Mesothelial cell of epicardium (in vitro differentiated cells): ENCODE measurements at regions not wholly inside any gene's neighbourhood (a gene's known extent, or its start where the extent isn't known, plus 50 kb on each side); places are given as distances from the start of the nearest gene placed in this dataset.

ENCODE experiments used
- DNase-seq, 2 experiments: peaks; one replicate each; pipeline ENCODE4 v3.0.0; 2021; ENCODE audit warnings: low spot score in 2 of 2; ENCODE audit not compliant: unreplicated experiment in 2 of 2
- H3K27ac Mint-ChIP-seq: 2 replicates; pipeline ENCODE4 v1.8.0; 2021; ENCODE audit warnings: mixed read lengths
- H3K27me3 Mint-ChIP-seq: 2 replicates; pipeline ENCODE4 v1.8.0; 2021; ENCODE audit warnings: low read depth, mixed read lengths
- H3K36me3 Mint-ChIP-seq: 2 replicates; pipeline ENCODE4 v1.8.0; 2021; ENCODE audit warnings: mixed read lengths
- H3K4me1 Mint-ChIP-seq: 2 replicates; pipeline ENCODE4 v1.8.0; 2021; ENCODE audit warnings: mixed read lengths
- H3K4me3 Mint-ChIP-seq: 2 replicates; pipeline ENCODE4 v1.8.0; 2021; ENCODE audit warnings: mild to moderate bottlenecking, moderate library complexity, mixed read lengths
- H3K9me3 Mint-ChIP-seq: 2 replicates; pipeline ENCODE4 v1.8.0; 2021; ENCODE audit warnings: mixed read lengths
- CTCF ChIP-seq: fragments of 200-600 bp; sonication (generic); IDR thresholded peaks from one replicate; pipeline ENCODE4 v1.5.0; 2021; ENCODE audit warnings: antibody characterized with exemption; ENCODE audit not compliant: unreplicated experiment

GRCh38 chr18:29034113-29034856 lies 857.4 kb upstream of the CDH2 start:
- H3K9me3 Mint-ChIP-seq = peaks cover 11% of the 10 kb centered on the region
- H3K36me3 Mint-ChIP-seq = no peaks in the 10 kb centered on the region
- no peak overlapping the region for H3K27ac Mint-ChIP-seq
- no peaks in the 10 kb centered on the region for H3K27me3 Mint-ChIP-seq
- no peaks in the 10 kb centered on the region for H3K4me1 Mint-ChIP-seq
- no peak overlapping the region for H3K4me3 Mint-ChIP-seq
- no peak for TF ChIP-seq CTCF
- DNase-seq = no peak

GRCh38 chr18:29028560-29028959 lies 851.6 kb upstream of the CDH2 start:
- no peaks in the 10 kb centered on the region for H3K36me3 Mint-ChIP-seq
- no peaks in the 10 kb centered on the region for H3K27me3 Mint-ChIP-seq
- H3K9me3 Mint-ChIP-seq = no peaks in the 10 kb centered on the region
- TF ChIP-seq CTCF = no peak
- H3K4me3 Mint-ChIP-seq = no peak overlapping the region
- H3K4me1 Mint-ChIP-seq = no peaks in the 10 kb centered on the region
- H3K27ac Mint-ChIP-seq = no peak overlapping the region
- DNase-seq = no peak

- Mint-ChIP-seq H3K27me3 (no peaks in the 10 kb centered on the region), H3K36me3 (no peaks in the 10 kb centered on the region), H3K9me3 (no peaks in the 10 kb centered on the region), H3K4me1 (no peaks in the 10 kb centered on the region), H3K4me3 (no peak overlapping the region), H3K27ac (no peak overlapping the region)
- no peak for TF ChIP-seq CTCF
- no peak for DNase-seq
These were observed 842.0 kb upstream of the CDH2 start for GRCh38 chr18:29018976-29019375.

- Mint-ChIP-seq H3K4me1 (no peaks in the 10 kb centered on the region), H3K4me3 (no peak overlapping the region), H3K9me3 (peaks cover 4% of the 10 kb centered on the region), H3K27ac (no peak overlapping the region), H3K27me3 (no peaks in the 10 kb centered on the region), H3K36me3 (no peaks in the 10 kb centered on the region)
- TF ChIP-seq CTCF = no peak
- DNase-seq = no peak
These were observed 836.0 kb upstream of the CDH2 start for GRCh38 chr18:29012883-29013465.

- Mint-ChIP-seq H3K27me3 (no peaks in the 10 kb centered on the region), H3K36me3 (no peaks in the 10 kb centered on the region), H3K27ac (no peak overlapping the region), H3K4me1 (no peaks in the 10 kb centered on the region), H3K4me3 (no peak overlapping the region), H3K9me3 (peaks cover 5% of the 10 kb centered on the region)
- no peak for TF ChIP-seq CTCF
- no peak for DNase-seq
These were observed 835.4 kb upstream of the CDH2 start for GRCh38 chr18:29012364-29012763.
